K562 (cell line): ENCODE measurements at regions not wholly inside any gene's neighbourhood (a gene's known extent, or its start where the extent isn't known, plus 50 kb on each side); places are given as distances from the start of the nearest gene placed in this dataset.

Experiments used
- ATAC-seq: fragments of 200-7000 bp; cut with Tn5 transposase; 3 replicates; pipeline ENCODE4 v1.9.1; 2020; ENCODE audit warnings: moderate library complexity
- BruUV-seq: library from RNA; stranded (reverse); fragments of 400-500 nt; replicated peaks from 2 replicates; lab custom pipeline; 2021; lab: Mats Ljungman, UMichigan
- CTCF ChIA-PET: fragments of 300-600 bp; formaldehyde crosslinking; extraction: SDS; loops from one replicate; lab custom pipeline; 2021; ENCODE audit warnings: low intra/inter-chr PET ratio; lab: Yijun Ruan, JAX
- POLR2A ChIA-PET: fragments of 300-600, 350-650 bp; sonication (Branson Sonifier 250); formaldehyde crosslinking; extraction: SDS; loops from one replicate; lab custom pipeline; 2021; ENCODE audit warnings: antibody characterized with exemption, inconsistent platforms; lab: Yijun Ruan, JAX
- DNase-seq, 4 experiments: peaks; one replicate each; pipeline versions ENCODE4 v3.0.0 to v3.0.0-alpha.2; 2011 to 2018; ENCODE audit warnings: low spot score in 3 of 4, mixed read lengths in 3 of 4; ENCODE audit errors: extremely low read depth in 1 of 4
- FAIRE-seq: peaks from 2 replicates; lab custom pipeline; 2011; peaks lifted over from hg19 to GRCh38; lab: Jason Lieb, UNC
- H2AFZ ChIP-seq: 2 replicates; pipeline ENCODE4 v1.6.0; 2011; ENCODE audit warnings: low read depth, low read length, control low read depth, inconsistent platforms
- H3K27ac ChIP-seq: fragments of 200-600 bp; 3 replicates; pipeline ENCODE4 v1.8.0; 2011; ENCODE audit warnings: low read depth, mild to moderate bottlenecking, control low read depth, inconsistent platforms, low read length, moderate library complexity, mixed read lengths; ENCODE audit errors: extremely low read depth
- H3K27me3 ChIP-seq, 2 experiments: fragments of 300-600 bp in 1 of 2; 2 replicates in 1 of 2; 3 replicates in 1 of 2; pipeline versions ENCODE4 v1.6.0 to v1.8.0; 2011; ENCODE audit warnings: inconsistent platforms in 2 of 2, low read length in 2 of 2, mild to moderate bottlenecking in 1 of 2, mixed read lengths in 1 of 2, moderate library complexity in 1 of 2; ENCODE audit not compliant: control insufficient read depth in 2 of 2, insufficient read depth in 2 of 2
- H3K36me3 ChIP-seq: fragments of 300-600 bp; 3 replicates; pipeline ENCODE4 v1.8.0; 2011; ENCODE audit warnings: mild to moderate bottlenecking, low read length, inconsistent platforms; ENCODE audit not compliant: control insufficient read depth, insufficient read depth
- H3K4me1 ChIP-seq, 2 experiments: fragments of 200-600 bp in 1 of 2; replicated peaks in 1 of 2; 2 replicates in 1 of 2; 3 replicates in 1 of 2; pipeline versions ENCODE4 v1.5.1 to v1.8.0; 2011; ENCODE audit warnings: inconsistent platforms in 2 of 2, low read length in 2 of 2, mild to moderate bottlenecking in 1 of 2, mixed read lengths in 1 of 2, moderate library complexity in 1 of 2; ENCODE audit not compliant: control insufficient read depth in 2 of 2, insufficient read depth in 2 of 2
- H3K4me2 ChIP-seq: 2 replicates; pipeline ENCODE4 v1.6.1; 2011; ENCODE audit warnings: low read length, control low read depth, inconsistent platforms, mixed read lengths; ENCODE audit not compliant: insufficient read depth
- H3K4me3 ChIP-seq: fragments of 200-600 bp; sonication (generic), shearing (Covaris generic); 2 replicates; pipeline ENCODE4 v1.5.1; 2016; ENCODE audit warnings: control low read depth, inconsistent platforms
- H3K79me2 ChIP-seq: fragments of 200-600 bp; 3 replicates; pipeline ENCODE4 v1.8.0; 2011; ENCODE audit warnings: low read length, inconsistent platforms; ENCODE audit not compliant: control insufficient read depth, insufficient read depth
- H3K9ac ChIP-seq, 2 experiments: 2 replicates each; pipeline versions ENCODE4 v1.6.0 to v1.6.1; 2011; ENCODE audit warnings: low read depth in 2 of 2, low read length in 2 of 2, control low read depth in 1 of 2, inconsistent platforms in 1 of 2, mild to moderate bottlenecking in 1 of 2, mixed read lengths in 1 of 2; ENCODE audit not compliant: insufficient read depth in 1 of 2
- H3K9me1 ChIP-seq: one replicate; pipeline ENCODE4 v1.6.0; 2011; ENCODE audit warnings: inconsistent platforms, mild to moderate bottlenecking, low read length, moderate library complexity; ENCODE audit not compliant: control insufficient read depth, insufficient read depth
- H3K9me3 ChIP-seq: replicated peaks from 2 replicates; pipeline ENCODE4 v1.5.1; 2011; ENCODE audit warnings: low read depth, low read length, inconsistent platforms; ENCODE audit not compliant: control insufficient read depth, insufficient read depth
- H4K20me1 ChIP-seq: replicated peaks from 2 replicates; pipeline ENCODE4 v1.6.1; 2011; ENCODE audit warnings: low read length, inconsistent platforms, mixed read lengths; ENCODE audit not compliant: control insufficient read depth, insufficient read depth
- E2F4 ChIP-seq: sonication (generic); formaldehyde crosslinking; IDR thresholded peaks from 2 replicates; pipeline ENCODE4 v1.8.0; 2022; ENCODE audit warnings: mild to moderate bottlenecking, low read depth, missing genetic modification reagents
- HNRNPL ChIP-seq: fragments of 200-400 bp; formaldehyde crosslinking; IDR thresholded peaks from 2 replicates; pipeline ENCODE4 v1.6.1; 2017; ENCODE audit warnings: low read depth, mild to moderate bottlenecking, low read length
- JUN ChIP-seq, 2 experiments: sonication (generic) in 1 of 2; formaldehyde crosslinking in 1 of 2; IDR thresholded peaks; 2 replicates each; pipeline versions ENCODE4 v1.6.1 to v1.8.0; 2012 to 2022; ENCODE audit warnings: borderline replicate concordance in 2 of 2, mild to moderate bottlenecking in 2 of 2, improper control_type of control experiment in 1 of 2, low read depth in 1 of 2, low read length in 1 of 2, missing genetic modification reagents in 1 of 2
- MAFG ChIP-seq: fragments of 450-650 bp; conservative IDR thresholded peaks from 2 replicates; pipeline ENCODE4 v1.6.1; 2016; ENCODE audit warnings: missing genetic modification characterization, missing compliant biosample characterization
- NCOA4 ChIP-seq: fragments of 450-650 bp; IDR thresholded peaks from 2 replicates; pipeline ENCODE4 v1.6.1; 2018; ENCODE audit warnings: mild to moderate bottlenecking; ENCODE audit not compliant: partially characterized antibody
- NR4A1 ChIP-seq, 2 experiments: fragments of 250-450 bp in 1 of 2; fragments of 450-650 bp in 1 of 2; sonication (Bioruptor Pico) in 1 of 2; IDR thresholded peaks; 2 replicates each; pipeline versions ENCODE4 v1.4.0 to v1.6.1; 2016 to 2020; ENCODE audit warnings: mild to moderate bottlenecking in 2 of 2, missing compliant biosample characterization in 1 of 2, missing genetic modification characterization in 1 of 2, moderate library complexity in 1 of 2
- SRSF7 ChIP-seq: fragments of 200-400 bp; formaldehyde crosslinking; optimal IDR thresholded peaks from 2 replicates; pipeline ENCODE3; 2017; ENCODE audit warnings: mild to moderate bottlenecking, low read depth, low read length
- TEAD1 ChIP-seq, 2 experiments: fragments of 450-650 bp in 1 of 2; sonication (generic) in 1 of 2; formaldehyde crosslinking; IDR thresholded peaks; 2 replicates each; pipeline versions ENCODE4 v1.4.0 to v1.8.0; 2020 to 2022; ENCODE audit warnings: mild to moderate bottlenecking in 2 of 2, missing genetic modification reagents in 1 of 2
- ZFP30 ChIP-seq: fragments of 250-450 bp; sonication (Bioruptor Pico); IDR thresholded peaks from 2 replicates; pipeline ENCODE4 v1.8.0; 2022; ENCODE audit warnings: moderate library complexity, mild to moderate bottlenecking, inconsistent platforms, borderline replicate concordance
- ZKSCAN8 ChIP-seq: fragments of 200-800 bp; sonication (Bioruptor generic); IDR thresholded peaks from 2 replicates; pipeline ENCODE4 v1.6.1; 2016; ENCODE audit warnings: missing genetic modification characterization, missing compliant biosample characterization
- WGBS: fragments of 100-300 bp; shearing (Covaris generic); methylation state at CpG from one replicate; pipeline ENCODE4 v1.1.6; 2016; ENCODE audit warnings: low coverage, mixed read lengths; ENCODE audit not compliant: insufficient coverage; ENCODE audit errors: missing lambda C conversion rate; 5-methylcytosine and 5-hydroxymethylcytosine counted together
- in situ Hi-C: fragments of 300-500 bp; cut with MboI; formaldehyde crosslinking; loops from 4 replicates; pipeline ENCODE4 v1.15.0; 2018; ENCODE audit warnings: inconsistent platforms, mixed read lengths
- intact Hi-C: fragments of 100-400 bp; cut with micrococcal nuclease; formaldehyde crosslinking; loops from 2 replicates; pipeline ENCODE4 v1.14.2; 2022
- TF ChIP-seq, protein P1 (sequence below): sonication (generic); formaldehyde crosslinking; IDR thresholded peaks from 2 replicates; pipeline ENCODE4 v1.8.1; 2023; ENCODE audit warnings: mild to moderate bottlenecking, missing genetic modification reagents

- Histone ChIP-seq H3K4me1 (no peaks in the 10 kb centered on the region), H4K20me1 (no peaks in the 10 kb centered on the region), H3K9me3 (no peaks in the 10 kb centered on the region), H2AFZ (no peak overlapping the region), H3K4me3 (no peak overlapping the region), H3K27me3 (no peaks in the 10 kb centered on the region), H3K9me1 (no peaks in the 10 kb centered on the region), H3K79me2 (no peaks in the 10 kb centered on the region), H3K4me2 (no peak overlapping the region), H3K9ac (no peak overlapping the region), H3K36me3 (no peaks in the 10 kb centered on the region), H3K27ac (no peak overlapping the region)
- POLR2A ChIA-PET = no interaction called here
- FAIRE-seq = no peak
- no peak for ATAC-seq
- 0% methylated on average over 1 of the region's 1 CpG for WGBS
- no TSS peak for BruUV-seq
- TF ChIP-seq, protein P1, sequence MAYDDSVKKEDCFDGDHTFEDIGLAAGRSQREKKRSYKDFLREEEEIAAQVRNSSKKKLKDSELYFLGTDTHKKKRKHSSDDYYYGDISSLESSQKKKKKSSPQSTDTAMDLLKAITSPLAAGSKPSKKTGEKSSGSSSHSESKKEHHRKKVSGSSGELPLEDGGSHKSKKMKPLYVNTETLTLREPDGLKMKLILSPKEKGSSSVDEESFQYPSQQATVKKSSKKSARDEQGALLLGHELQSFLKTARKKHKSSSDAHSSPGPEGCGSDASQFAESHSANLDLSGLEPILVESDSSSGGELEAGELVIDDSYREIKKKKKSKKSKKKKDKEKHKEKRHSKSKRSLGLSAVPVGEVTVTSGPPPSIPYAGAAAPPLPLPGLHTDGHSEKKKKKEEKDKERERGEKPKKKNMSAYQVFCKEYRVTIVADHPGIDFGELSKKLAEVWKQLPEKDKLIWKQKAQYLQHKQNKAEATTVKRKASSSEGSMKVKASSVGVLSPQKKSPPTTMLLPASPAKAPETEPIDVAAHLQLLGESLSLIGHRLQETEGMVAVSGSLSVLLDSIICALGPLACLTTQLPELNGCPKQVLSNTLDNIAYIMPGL (CRISPR knock-in tag) = no peak
- in situ Hi-C loops (no loop called here), intact Hi-C loops (no loop called here)
- DNase-seq = no peak
- CTCF ChIA-PET = no interaction called here
Observed at GRCh38 chr4:16995451-16995850, 97.0 kb upstream of the LDB2 start.

DNA sequence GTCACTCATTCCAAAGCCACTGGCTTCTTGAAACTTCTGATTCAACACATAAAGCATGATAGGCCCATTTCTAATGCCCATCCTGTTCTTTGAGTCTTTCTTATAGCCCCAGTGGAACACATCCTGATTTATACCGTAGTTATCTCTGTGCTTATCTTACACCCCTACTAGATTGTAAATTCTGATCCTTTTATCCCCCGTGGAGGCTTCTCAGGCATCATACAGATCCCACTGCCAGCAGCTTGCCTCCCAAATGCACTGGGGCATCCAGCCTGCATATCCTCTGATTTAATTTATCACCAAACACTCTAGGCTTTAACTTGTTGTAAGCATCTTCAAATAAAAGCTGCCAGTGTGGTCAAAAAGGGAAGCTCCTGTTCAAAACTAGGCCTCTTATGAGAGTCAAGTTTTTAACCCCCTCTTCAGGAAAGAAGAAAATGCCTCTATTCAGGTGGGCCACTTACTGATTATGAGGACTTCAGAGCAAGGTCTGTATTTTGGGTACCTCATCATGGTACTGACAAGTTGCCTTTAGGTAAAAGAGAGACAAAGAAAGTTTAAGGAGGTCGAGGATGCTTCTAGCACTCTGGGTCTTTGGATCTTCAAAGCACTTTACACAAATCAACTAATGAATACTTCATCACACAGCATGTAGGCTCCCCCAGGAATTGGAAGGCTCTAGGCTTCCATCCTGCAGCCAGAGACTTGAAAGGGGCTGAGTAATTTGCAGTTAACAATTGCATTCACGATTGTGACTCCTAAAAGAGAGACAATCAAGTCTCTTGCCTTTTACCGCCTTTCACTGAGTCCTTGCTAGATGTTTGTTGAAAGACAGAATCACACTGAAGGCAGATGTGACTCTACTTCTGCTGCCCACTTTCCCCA lies 95.8 kb upstream of the LDB2 start:
- BruUV-seq = no TSS peak
- Histone ChIP-seq H3K9ac (no peak overlapping the region), H3K4me3 (no peak overlapping the region), H3K9me3 (no peaks in the 10 kb centered on the region), H2AFZ (no peak overlapping the region), H3K27me3 (no peaks in the 10 kb centered on the region), H3K27ac (no peak overlapping the region), H4K20me1 (no peaks in the 10 kb centered on the region), H3K36me3 (no peaks in the 10 kb centered on the region), H3K4me1 (no peaks in the 10 kb centered on the region), H3K9me1 (no peaks in the 10 kb centered on the region), H3K4me2 (no peak overlapping the region), H3K79me2 (no peaks in the 10 kb centered on the region)
- CTCF ChIA-PET = no interaction called here
- DNase-seq = no peak
- in situ Hi-C loops = no loop called here
- POLR2A ChIA-PET = interaction anchor here (0.7 kb wide), 1 partner anchor 351 kb away, joined by 3 read pairs; no protein-coding TSS in a partner anchor
- intact Hi-C loops = no loop called here
- ATAC-seq = no peak
- FAIRE-seq = no peak
- TF ChIP-seq E2F4 (no peak), HNRNPL (no peak), TEAD1 (CRISPR knock-in tag; IDR thresholded peaks at IDR 0.05) (no peak), SRSF7 (no peak), ZKSCAN8 (CRISPR knock-in tag) (no peak), JUN (IDR thresholded peaks at IDR 0.05; ENCODE audit: borderline replicate concordance, low read depth, low read length) (no peak), JUN (CRISPR knock-in tag; IDR thresholded peaks at IDR 0.05; ENCODE audit: borderline replicate concordance) (no peak), NCOA4 (no peak), MAFG (tag) (no peak), ZFP30 (CRISPR knock-in tag) (no peak), NR4A1 (CRISPR knock-in tag; IDR thresholded peaks at IDR 0.05) (no peak), NR4A1 (tag; IDR thresholded peaks at IDR 0.05) (no peak)
- WGBS = 0% methylated on average over 5 of the region's 5 CpGs
